Endothelial cell of umbilical vein (primary cell): ENCODE measurements at regions not wholly inside any gene's neighbourhood (a gene's known extent, or its start where the extent isn't known, plus 50 kb on each side); places are given as distances from the start of the nearest gene placed in this dataset.

Source experiments
- BruUV-seq: library from RNA; stranded (reverse); fragments of 400-500 nt; replicated peaks from 2 replicates; lab custom pipeline; 2021; lab: Mats Ljungman, UMichigan
- CTCF ChIA-PET: fragments of 300-600, 350-600 bp; sonication (Branson Sonifier 250); formaldehyde crosslinking; loops from one replicate; lab custom pipeline; 2021; ENCODE audit warnings: antibody characterized with exemption, inconsistent platforms; lab: Charles Lee
- POLR2A ChIA-PET: fragments of 300-600, 350-600 bp; sonication (Branson Sonifier 250); formaldehyde crosslinking; loops from one replicate; lab custom pipeline; 2021; ENCODE audit warnings: antibody characterized with exemption, inconsistent platforms; lab: Charles Lee
- DNase-seq: peaks from one replicate; pipeline ENCODE4 v3.0.0-alpha.2; 2011; ENCODE audit warnings: low read depth, low spot score
- FAIRE-seq: peaks from 2 replicates; lab custom pipeline; 2011; peaks lifted over from hg19 to GRCh38; lab: Jason Lieb, UNC
- H2AFZ ChIP-seq: 2 replicates; pipeline ENCODE4 v1.6.0; 2012; ENCODE audit warnings: low read depth, low read length, control low read depth, inconsistent platforms
- H3K27ac ChIP-seq: 2 replicates; pipeline ENCODE4 v1.5.1; 2011; ENCODE audit warnings: low read depth, mild to moderate bottlenecking, control low read depth, low read length, moderate library complexity; ENCODE audit not compliant: insufficient read depth
- H3K27me3 ChIP-seq, 2 experiments: 2 replicates each; pipeline versions ENCODE4 v1.6.0 to v1.6.1; 2011; ENCODE audit warnings: low read length in 2 of 2, mixed read lengths in 1 of 2; ENCODE audit not compliant: control insufficient read depth in 2 of 2, insufficient read depth in 2 of 2
- H3K36me3 ChIP-seq, 2 experiments: 2 replicates in 1 of 2; 3 replicates in 1 of 2; pipeline ENCODE4 v1.5.1; 2011; ENCODE audit warnings: low read length in 2 of 2, mild to moderate bottlenecking in 1 of 2, moderate library complexity in 1 of 2; ENCODE audit not compliant: control insufficient read depth in 2 of 2, insufficient read depth in 2 of 2; ENCODE audit errors: extremely low read depth in 1 of 2
- H3K4me1 ChIP-seq: 3 replicates; pipeline ENCODE4 v1.5.1; 2011; ENCODE audit warnings: mild to moderate bottlenecking, low read length; ENCODE audit not compliant: control insufficient read depth, insufficient read depth; ENCODE audit errors: extremely low read depth
- H3K4me2 ChIP-seq: 2 replicates; pipeline ENCODE4 v1.6.1; 2011; ENCODE audit warnings: low read length, control low read depth, mixed read lengths; ENCODE audit not compliant: insufficient read depth
- H3K4me3 ChIP-seq, 3 experiments: fragments of 200-600 bp in 1 of 3; sonication (generic), shearing (Covaris generic) in 1 of 3; replicated peaks in 1 of 3; 2 replicates each; pipeline ENCODE4 v1.5.1; 2011 to 2016; ENCODE audit warnings: control low read depth in 3 of 3, low read length in 3 of 3, mild to moderate bottlenecking in 2 of 3, inconsistent platforms in 1 of 3, low read depth in 1 of 3, moderate library complexity in 1 of 3; ENCODE audit not compliant: insufficient read depth in 1 of 3
- H3K79me2 ChIP-seq: 2 replicates; pipeline ENCODE4 v1.6.0; 2012; ENCODE audit warnings: low read length, inconsistent platforms; ENCODE audit not compliant: control insufficient read depth, insufficient read depth
- H3K9ac ChIP-seq: replicated peaks from 2 replicates; pipeline ENCODE3; 2011; ENCODE audit warnings: low read length, control low read depth; ENCODE audit not compliant: insufficient read depth; ENCODE audit errors: extremely low read depth
- H3K9me1 ChIP-seq: replicated peaks from 3 replicates; pipeline ENCODE4 v1.6.0; 2011; ENCODE audit warnings: mild to moderate bottlenecking, low read length; ENCODE audit not compliant: control insufficient read depth, insufficient read depth; ENCODE audit errors: extremely low read depth
- H3K9me3 ChIP-seq: replicated peaks from 2 replicates; pipeline ENCODE4 v1.5.1; 2012; ENCODE audit warnings: low read length, inconsistent platforms; ENCODE audit not compliant: control insufficient read depth, insufficient read depth
- H4K20me1 ChIP-seq: replicated peaks from 2 replicates; pipeline ENCODE3; 2011; ENCODE audit warnings: mild to moderate bottlenecking, low read length; ENCODE audit not compliant: control insufficient read depth, insufficient read depth; ENCODE audit errors: extremely low read depth
- CTCF ChIP-seq, 2 donors: IDR thresholded peaks; 1 replicate in 1 of 2; 2 replicates in 1 of 2; pipeline ENCODE4 v1.5.1; 2011; ENCODE audit warnings: low read length in 2 of 2, mild to moderate bottlenecking in 2 of 2, moderate library complexity in 2 of 2, control low read depth in 1 of 2, inconsistent platforms in 1 of 2, low read depth in 1 of 2; ENCODE audit not compliant: insufficient read depth in 1 of 2; ENCODE audit errors: extremely low read depth in 1 of 2
- EZH2 ChIP-seq: IDR thresholded peaks from 2 replicates; pipeline ENCODE4 v1.6.1; 2012; ENCODE audit warnings: borderline replicate concordance, low read depth, mild to moderate bottlenecking, moderate library complexity, low read length, inconsistent platforms; ENCODE audit not compliant: severe bottlenecking
- FOS ChIP-seq: IDR thresholded peaks from 2 replicates; pipeline ENCODE4 v1.6.1; 2011; ENCODE audit warnings: mild to moderate bottlenecking, low read length, moderate library complexity, borderline replicate concordance; ENCODE audit not compliant: insufficient read depth
- MYC ChIP-seq: IDR thresholded peaks from one replicate; pipeline ENCODE4 v1.6.1; 2011; ENCODE audit warnings: mild to moderate bottlenecking, low read depth, low read length
- POLR2A ChIP-seq: IDR thresholded peaks from 2 replicates; pipeline ENCODE4 v1.6.1; 2012; ENCODE audit warnings: low read depth, mild to moderate bottlenecking, control low read depth, low read length
- POLR2AphosphoS5 ChIP-seq: IDR thresholded peaks from 2 replicates; pipeline ENCODE4 v1.6.1; 2012; ENCODE audit warnings: low read depth, mild to moderate bottlenecking, control low read depth, low read length, moderate library complexity; ENCODE audit not compliant: insufficient read depth
- dilution Hi-C: fragments of 300-500 bp; cut with MboI; formaldehyde crosslinking; loops from one replicate; pipeline ENCODE4 v1.15.0; 2019; ENCODE audit warnings: low sequenced_read_pairs; ENCODE audit not compliant: extremely low pct_ligation_motif_present
- intact Hi-C: fragments of 100-400 bp; cut with micrococcal nuclease; formaldehyde crosslinking; loops from one replicate; pipeline ENCODE4 v1.10.0; 2022
- TF ChIP-seq, protein P1 (sequence below): IDR thresholded peaks from 2 replicates; pipeline ENCODE4 v1.6.1; 2011; ENCODE audit not compliant: insufficient read depth, insufficient read length

- no peak for FAIRE-seq
Observed at GRCh38 chr18:70636991-70637390, 348.1 kb downstream of the SOCS6 start.

More at GRCh38 chr18:70636991-70637390, 348.1 kb downstream of the SOCS6 start:
- no peaks in the 10 kb centered on the region for H3K9me1 ChIP-seq
- no peak for DNase-seq
- no peak overlapping the region for H3K9ac ChIP-seq
- H3K27me3 ChIP-seq, result no peaks in the 10 kb centered on the region
- dilution Hi-C loops, result no loop called here
- no peak overlapping the region for H2AFZ ChIP-seq
- BruUV-seq, result no TSS peak
- H3K4me2 ChIP-seq, result no peak overlapping the region
- no peaks in the 10 kb centered on the region for H3K79me2 ChIP-seq
- no peak overlapping the region for H3K4me3 ChIP-seq
- H3K27ac ChIP-seq, result no peak overlapping the region
- intact Hi-C loops, result no loop called here
- TF ChIP-seq, protein P1, sequence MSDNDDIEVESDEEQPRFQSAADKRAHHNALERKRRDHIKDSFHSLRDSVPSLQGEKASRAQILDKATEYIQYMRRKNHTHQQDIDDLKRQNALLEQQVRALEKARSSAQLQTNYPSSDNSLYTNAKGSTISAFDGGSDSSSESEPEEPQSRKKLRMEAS, result no peak
- TF ChIP-seq CTCF (IDR thresholded peaks at IDR 0.05; ENCODE audit: extremely low read depth in 1 of 2, insufficient read depth in 1 of 2, low read depth in 1 of 2, low read length in 2 of 2), result no peak
- TF ChIP-seq MYC, result no peak
- TF ChIP-seq POLR2AphosphoS5, result no peak
- no peak for TF ChIP-seq FOS
- no peak for TF ChIP-seq EZH2
- TF ChIP-seq POLR2A, result no peak
- CTCF ChIA-PET, result no interaction called here
- no peaks in the 10 kb centered on the region for H3K9me3 ChIP-seq
- POLR2A ChIA-PET, result no interaction called here
- H4K20me1 ChIP-seq, result no peaks in the 10 kb centered on the region
- H3K36me3 ChIP-seq, result no peaks in the 10 kb centered on the region
- H3K4me1 ChIP-seq, result no peaks in the 10 kb centered on the region
